GM12878 (cell line): ENCODE measurements at regions not wholly inside any gene's neighbourhood (a gene's known extent, or its start where the extent isn't known, plus 50 kb on each side); places are given as distances from the start of the nearest gene placed in this dataset.

Experiments used
- ATAC-seq: fragments of 200-7000 bp; cut with Tn5 transposase; 3 replicates; pipeline ENCODE4 v1.9.1; 2020; ENCODE audit warnings: mild to moderate bottlenecking, moderate library complexity
- BruUV-seq: library from RNA; stranded (reverse); fragments of 400-500 nt; replicated peaks from 2 replicates; lab custom pipeline; 2021; lab: Mats Ljungman, UMichigan
- CTCF ChIA-PET: fragments of 300-600 bp; sonication (Branson Sonifier 250); formaldehyde crosslinking; extraction: SDS; loops from one replicate; lab custom pipeline; 2021; ENCODE audit warnings: inconsistent platforms; lab: Yijun Ruan, JAX
- POLR2A ChIA-PET: fragments of 350-600 bp; formaldehyde crosslinking; extraction: SDS; loops from one replicate; lab custom pipeline; 2021; ENCODE audit warnings: inconsistent platforms; lab: Charles Lee
- RAD21 ChIA-PET: fragments of 300-600 bp; sonication (Branson Sonifier 250); formaldehyde crosslinking; loops from one replicate; lab custom pipeline; 2023; ENCODE audit warnings: antibody characterized with exemption; ENCODE audit not compliant: unreplicated experiment; lab: Charles Lee
- SMC1A ChIA-PET: fragments of 300-600 bp; sonication (Branson Sonifier 250); formaldehyde crosslinking; loops from one replicate; lab custom pipeline; 2023; ENCODE audit not compliant: unreplicated experiment, uncharacterized antibody; lab: Charles Lee
- DNase-seq: peaks from one replicate; pipeline ENCODE4 v3.0.0-alpha.2; 2011; ENCODE audit warnings: low read depth, low spot score
- FAIRE-seq: peaks from 3 replicates; lab custom pipeline; 2011; peaks lifted over from hg19 to GRCh38; lab: Jason Lieb, UNC
- H2AFZ ChIP-seq: 2 replicates; pipeline ENCODE4 v1.6.0; 2011; ENCODE audit warnings: low read depth, low read length, control low read depth; ENCODE audit not compliant: control insufficient read depth
- H3K27ac ChIP-seq: 2 replicates; pipeline ENCODE4 v1.5.1; 2011; ENCODE audit warnings: control low read depth; ENCODE audit not compliant: control insufficient read depth, insufficient read depth
- H3K27me3 ChIP-seq, 2 experiments: replicated peaks in 1 of 2; 2 replicates each; pipeline versions ENCODE4 v1.6.0 to v1.6.1; 2011; ENCODE audit warnings: low read length in 1 of 2; ENCODE audit not compliant: control insufficient read depth in 2 of 2, insufficient read depth in 2 of 2
- H3K36me3 ChIP-seq, 2 experiments: 2 replicates each; pipeline ENCODE4 v1.5.1; 2011; ENCODE audit warnings: low read length in 1 of 2; ENCODE audit not compliant: control insufficient read depth in 2 of 2, insufficient read depth in 2 of 2
- H3K4me1 ChIP-seq: 2 replicates; pipeline ENCODE4 v1.6.1; 2011; ENCODE audit warnings: mild to moderate bottlenecking, low read length, moderate library complexity, mixed read lengths; ENCODE audit not compliant: control insufficient read depth, insufficient read depth
- H3K4me2 ChIP-seq: 2 replicates; pipeline ENCODE4 v1.6.0; 2011; ENCODE audit warnings: control low read depth; ENCODE audit not compliant: control insufficient read depth, insufficient read depth
- H3K4me3 ChIP-seq: fragments of 200-600 bp; sonication (generic); 2 replicates; pipeline ENCODE4 v1.5.1; 2016
- H3K79me2 ChIP-seq: 2 replicates; pipeline ENCODE4 v1.6.0; 2011; ENCODE audit warnings: low read length; ENCODE audit not compliant: control insufficient read depth, insufficient read depth
- H3K9ac ChIP-seq: 2 replicates; pipeline ENCODE4 v1.8.0; 2011; ENCODE audit warnings: low read length, control low read depth, mixed read lengths; ENCODE audit not compliant: control insufficient read depth, insufficient read depth
- H3K9me3 ChIP-seq: replicated peaks from 3 replicates; pipeline ENCODE4 v1.5.1; 2011; ENCODE audit warnings: mild to moderate bottlenecking, low read length; ENCODE audit not compliant: control insufficient read depth, insufficient read depth
- H4K20me1 ChIP-seq: 2 replicates; pipeline ENCODE4 v1.6.0; 2011; ENCODE audit not compliant: control insufficient read depth, insufficient read depth
- BMI1 ChIP-seq: fragments of 450-650 bp; IDR thresholded peaks from 2 replicates; pipeline ENCODE4 v1.6.1; 2016; ENCODE audit warnings: mild to moderate bottlenecking, moderate library complexity, borderline replicate concordance
- DPF2 ChIP-seq: fragments of 450-650 bp; IDR thresholded peaks from 2 replicates; pipeline ENCODE4 v1.6.1; 2017; ENCODE audit warnings: mild to moderate bottlenecking
- FOXM1 ChIP-seq: IDR thresholded peaks from 2 replicates; pipeline ENCODE4 v1.6.1; 2012; ENCODE audit warnings: low read depth, mild to moderate bottlenecking, inconsistent platforms, low read length, moderate library complexity
- MTA2 ChIP-seq: fragments of 450-650 bp; IDR thresholded peaks from 2 replicates; pipeline ENCODE4 v1.6.1; 2016; ENCODE audit warnings: low read depth, mild to moderate bottlenecking, moderate library complexity
- RELA ChIP-seq: fragments of 450-650 bp; IDR thresholded peaks from 2 replicates; pipeline ENCODE4 v1.8.0; 2014; ENCODE audit warnings: borderline replicate concordance; ENCODE audit not compliant: partially characterized antibody
- RUNX3 ChIP-seq: IDR thresholded peaks from 2 replicates; pipeline ENCODE4 v1.6.1; 2012; ENCODE audit warnings: low read length, inconsistent platforms
- SIN3A ChIP-seq: IDR thresholded peaks from 2 replicates; pipeline ENCODE4 v1.6.1; 2012; ENCODE audit warnings: low read depth, low read length, improper control_type of control experiment
- SMARCA5 ChIP-seq: fragments of 450-650 bp; IDR thresholded peaks from 2 replicates; pipeline ENCODE4 v1.6.1; 2017; ENCODE audit warnings: mild to moderate bottlenecking
- SPI1 ChIP-seq: IDR thresholded peaks from 2 replicates; pipeline ENCODE4 v1.6.1; 2011; ENCODE audit warnings: low read depth, mild to moderate bottlenecking, low read length, moderate library complexity, borderline replicate concordance; ENCODE audit not compliant: insufficient read depth
- TCF7 ChIP-seq: IDR thresholded peaks from 2 replicates; pipeline ENCODE4 v1.6.1; 2014; ENCODE audit warnings: antibody characterized with exemption, borderline replicate concordance
- ZNF384 ChIP-seq: IDR thresholded peaks from 2 replicates; pipeline ENCODE4 v1.6.1; 2012; ENCODE audit warnings: low read depth, mild to moderate bottlenecking, low read length, improper control_type of control experiment, borderline replicate concordance
- in situ Hi-C: fragments of 300-500 bp; cut with MboI; formaldehyde crosslinking; loops from 9 replicates; pipeline ENCODE4 v1.14.3; 2018; ENCODE audit warnings: mixed read lengths
- intact Hi-C: fragments of 100-400 bp; cut with micrococcal nuclease; formaldehyde crosslinking; loops from one replicate; pipeline ENCODE4 v1.14.2; 2022; ENCODE audit not compliant: unreplicated experiment
- TF ChIP-seq, protein P1 (sequence below): fragments of 450-650 bp; IDR thresholded peaks from 2 replicates; pipeline ENCODE4 v1.6.1; 2017; ENCODE audit warnings: mild to moderate bottlenecking, moderate library complexity
- TF ChIP-seq, protein P2 (sequence below): fragments of 150-350 bp; IDR thresholded peaks from 2 replicates; pipeline ENCODE4 v1.6.1; 2014; ENCODE audit warnings: mild to moderate bottlenecking, low read depth, low read length

DNA sequence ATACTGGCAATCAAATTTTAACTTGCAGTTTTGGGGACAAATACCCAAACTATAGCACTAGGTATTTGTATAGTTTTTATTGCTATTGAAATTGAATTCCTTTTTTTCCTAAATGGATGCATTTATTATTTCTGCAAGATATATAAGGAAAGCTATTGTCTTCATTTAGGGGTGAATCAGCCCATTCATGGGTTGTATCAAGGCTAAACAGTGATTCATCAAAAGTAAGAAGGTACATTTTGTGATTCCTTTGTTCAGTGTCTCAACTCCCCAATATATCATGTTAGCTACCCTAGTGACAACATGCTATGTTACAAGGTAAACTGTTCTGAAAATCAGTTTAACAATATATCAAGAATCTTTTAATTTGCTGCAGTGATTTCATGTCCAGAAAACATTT is 185.7 kb downstream of the PLK2 start:
- in situ Hi-C loops (no loop called here), intact Hi-C loops (no loop called here)
- H3K4me3 ChIP-seq: no peak overlapping the region
- H3K79me2 ChIP-seq: no peaks in the 10 kb centered on the region
- ChIA-PET RAD21 (no interaction called here), CTCF (interaction anchor here (1.4 kb wide), 1 partner anchor 187 kb away, joined by 3 read pairs; no protein-coding TSS in a partner anchor), POLR2A (no interaction called here), SMC1A (no interaction called here)
- H3K4me1 ChIP-seq: no peaks in the 10 kb centered on the region
- H3K4me2 ChIP-seq: no peak overlapping the region
- H3K9ac ChIP-seq: no peak overlapping the region
- no peaks in the 10 kb centered on the region for H3K27me3 ChIP-seq
- no peak overlapping the region for H2AFZ ChIP-seq
- TF ChIP-seq RELA: no peak
- TF ChIP-seq, protein P1, sequence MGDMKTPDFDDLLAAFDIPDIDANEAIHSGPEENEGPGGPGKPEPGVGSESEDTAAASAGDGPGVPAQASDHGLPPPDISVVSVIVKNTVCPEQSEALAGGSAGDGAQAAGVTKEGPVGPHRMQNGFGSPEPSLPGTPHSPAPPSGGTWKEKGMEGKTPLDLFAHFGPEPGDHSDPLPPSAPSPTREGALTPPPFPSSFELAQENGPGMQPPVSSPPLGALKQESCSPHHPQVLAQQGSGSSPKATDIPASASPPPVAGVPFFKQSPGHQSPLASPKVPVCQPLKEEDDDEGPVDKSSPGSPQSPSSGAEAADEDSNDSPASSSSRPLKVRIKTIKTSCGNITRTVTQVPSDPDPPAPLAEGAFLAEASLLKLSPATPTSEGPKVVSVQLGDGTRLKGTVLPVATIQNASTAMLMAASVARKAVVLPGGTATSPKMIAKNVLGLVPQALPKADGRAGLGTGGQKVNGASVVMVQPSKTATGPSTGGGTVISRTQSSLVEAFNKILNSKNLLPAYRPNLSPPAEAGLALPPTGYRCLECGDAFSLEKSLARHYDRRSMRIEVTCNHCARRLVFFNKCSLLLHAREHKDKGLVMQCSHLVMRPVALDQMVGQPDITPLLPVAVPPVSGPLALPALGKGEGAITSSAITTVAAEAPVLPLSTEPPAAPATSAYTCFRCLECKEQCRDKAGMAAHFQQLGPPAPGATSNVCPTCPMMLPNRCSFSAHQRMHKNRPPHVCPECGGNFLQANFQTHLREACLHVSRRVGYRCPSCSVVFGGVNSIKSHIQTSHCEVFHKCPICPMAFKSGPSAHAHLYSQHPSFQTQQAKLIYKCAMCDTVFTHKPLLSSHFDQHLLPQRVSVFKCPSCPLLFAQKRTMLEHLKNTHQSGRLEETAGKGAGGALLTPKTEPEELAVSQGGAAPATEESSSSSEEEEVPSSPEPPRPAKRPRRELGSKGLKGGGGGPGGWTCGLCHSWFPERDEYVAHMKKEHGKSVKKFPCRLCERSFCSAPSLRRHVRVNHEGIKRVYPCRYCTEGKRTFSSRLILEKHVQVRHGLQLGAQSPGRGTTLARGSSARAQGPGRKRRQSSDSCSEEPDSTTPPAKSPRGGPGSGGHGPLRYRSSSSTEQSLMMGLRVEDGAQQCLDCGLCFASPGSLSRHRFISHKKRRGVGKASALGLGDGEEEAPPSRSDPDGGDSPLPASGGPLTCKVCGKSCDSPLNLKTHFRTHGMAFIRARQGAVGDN: no peak
- no peak for TF ChIP-seq DPF2
- no peak for TF ChIP-seq SPI1
- no peak for TF ChIP-seq TCF7
- TF ChIP-seq FOXM1: no peak
- TF ChIP-seq, protein P2, sequence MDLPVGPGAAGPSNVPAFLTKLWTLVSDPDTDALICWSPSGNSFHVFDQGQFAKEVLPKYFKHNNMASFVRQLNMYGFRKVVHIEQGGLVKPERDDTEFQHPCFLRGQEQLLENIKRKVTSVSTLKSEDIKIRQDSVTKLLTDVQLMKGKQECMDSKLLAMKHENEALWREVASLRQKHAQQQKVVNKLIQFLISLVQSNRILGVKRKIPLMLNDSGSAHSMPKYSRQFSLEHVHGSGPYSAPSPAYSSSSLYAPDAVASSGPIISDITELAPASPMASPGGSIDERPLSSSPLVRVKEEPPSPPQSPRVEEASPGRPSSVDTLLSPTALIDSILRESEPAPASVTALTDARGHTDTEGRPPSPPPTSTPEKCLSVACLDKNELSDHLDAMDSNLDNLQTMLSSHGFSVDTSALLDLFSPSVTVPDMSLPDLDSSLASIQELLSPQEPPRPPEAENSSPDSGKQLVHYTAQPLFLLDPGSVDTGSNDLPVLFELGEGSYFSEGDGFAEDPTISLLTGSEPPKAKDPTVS: no peak
- no peak for TF ChIP-seq SMARCA5
- no peak for TF ChIP-seq SIN3A
- no peak for TF ChIP-seq BMI1
- TF ChIP-seq RUNX3: no peak
- no peak for TF ChIP-seq ZNF384
- no peak for TF ChIP-seq MTA2
- no peaks in the 10 kb centered on the region for H3K9me3 ChIP-seq
- FAIRE-seq (no peak), DNase-seq (no peak), ATAC-seq (no peak)
- no peaks in the 10 kb centered on the region for H3K36me3 ChIP-seq
- H4K20me1 ChIP-seq: no peaks in the 10 kb centered on the region
- H3K27ac ChIP-seq: no peak overlapping the region
- no TSS peak for BruUV-seq
